Fibroblast of the aortic adventitia (primary cell): ENCODE measurements at regions not wholly inside any gene's neighbourhood (a gene's known extent, or its start where the extent isn't known, plus 50 kb on each side); places are given as distances from the start of the nearest gene placed in this dataset.

Experiments used
- DNase-seq: peaks from one replicate; pipeline ENCODE4 v3.0.0-alpha.2; 2010; ENCODE audit warnings: low read depth
- H3K4me3 ChIP-seq: 2 replicates; pipeline ENCODE4 v1.5.1; 2011; ENCODE audit warnings: low read depth, mild to moderate bottlenecking, control low read depth, low read length, moderate library complexity
- TF ChIP-seq, protein P1 (sequence below): IDR thresholded peaks from 2 replicates; pipeline ENCODE4 v1.5.1; 2011; ENCODE audit warnings: mild to moderate bottlenecking, low read length, control low read depth, inconsistent platforms; ENCODE audit not compliant: insufficient read depth

DNA sequence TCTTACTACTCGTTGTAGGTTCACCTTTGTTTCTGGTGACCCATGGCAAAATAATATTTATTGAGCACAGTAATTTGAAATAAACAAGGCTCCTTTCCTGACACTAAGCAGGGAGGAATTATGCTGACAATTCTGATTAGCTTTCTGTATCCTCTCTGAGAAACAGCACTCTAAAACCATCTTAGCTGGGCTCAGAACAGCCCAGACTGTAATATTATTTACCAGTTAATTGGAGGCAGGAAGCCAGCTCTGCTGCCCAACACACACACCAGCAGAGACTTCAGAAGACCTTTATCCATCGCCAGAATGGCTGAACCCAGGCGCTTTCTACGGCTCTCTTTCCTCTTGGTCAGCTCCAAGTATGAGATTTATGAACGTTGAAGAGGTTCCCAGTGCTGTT lies 77.6 kb upstream of the FMN2 start:
- H3K4me3 ChIP-seq = no peak overlapping the region
- no peak for DNase-seq
- TF ChIP-seq, protein P1, sequence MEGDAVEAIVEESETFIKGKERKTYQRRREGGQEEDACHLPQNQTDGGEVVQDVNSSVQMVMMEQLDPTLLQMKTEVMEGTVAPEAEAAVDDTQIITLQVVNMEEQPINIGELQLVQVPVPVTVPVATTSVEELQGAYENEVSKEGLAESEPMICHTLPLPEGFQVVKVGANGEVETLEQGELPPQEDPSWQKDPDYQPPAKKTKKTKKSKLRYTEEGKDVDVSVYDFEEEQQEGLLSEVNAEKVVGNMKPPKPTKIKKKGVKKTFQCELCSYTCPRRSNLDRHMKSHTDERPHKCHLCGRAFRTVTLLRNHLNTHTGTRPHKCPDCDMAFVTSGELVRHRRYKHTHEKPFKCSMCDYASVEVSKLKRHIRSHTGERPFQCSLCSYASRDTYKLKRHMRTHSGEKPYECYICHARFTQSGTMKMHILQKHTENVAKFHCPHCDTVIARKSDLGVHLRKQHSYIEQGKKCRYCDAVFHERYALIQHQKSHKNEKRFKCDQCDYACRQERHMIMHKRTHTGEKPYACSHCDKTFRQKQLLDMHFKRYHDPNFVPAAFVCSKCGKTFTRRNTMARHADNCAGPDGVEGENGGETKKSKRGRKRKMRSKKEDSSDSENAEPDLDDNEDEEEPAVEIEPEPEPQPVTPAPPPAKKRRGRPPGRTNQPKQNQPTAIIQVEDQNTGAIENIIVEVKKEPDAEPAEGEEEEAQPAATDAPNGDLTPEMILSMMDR = no peak

DNA sequence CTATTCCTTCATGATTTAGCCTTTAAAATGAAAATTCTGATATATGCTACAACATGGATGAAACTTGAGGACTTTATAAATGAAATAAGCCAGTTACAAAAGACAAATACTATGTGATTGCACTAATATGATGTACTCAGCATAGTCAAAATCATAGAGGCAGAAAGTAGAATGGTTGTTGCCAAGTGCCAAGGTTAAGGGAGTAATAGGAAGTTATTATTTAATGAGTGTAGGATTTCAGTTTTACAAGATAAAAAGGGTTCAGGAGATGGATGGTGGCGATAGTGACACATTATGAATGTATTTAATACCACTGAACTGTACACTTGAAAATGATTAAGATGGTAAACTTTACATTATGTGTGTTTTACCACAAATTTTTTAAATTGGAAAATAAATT lies 73.1 kb upstream of the FMN2 start:
- TF ChIP-seq, protein P1 = no peak
- no peak overlapping the region for H3K4me3 ChIP-seq
- no peak for DNase-seq

DNA sequence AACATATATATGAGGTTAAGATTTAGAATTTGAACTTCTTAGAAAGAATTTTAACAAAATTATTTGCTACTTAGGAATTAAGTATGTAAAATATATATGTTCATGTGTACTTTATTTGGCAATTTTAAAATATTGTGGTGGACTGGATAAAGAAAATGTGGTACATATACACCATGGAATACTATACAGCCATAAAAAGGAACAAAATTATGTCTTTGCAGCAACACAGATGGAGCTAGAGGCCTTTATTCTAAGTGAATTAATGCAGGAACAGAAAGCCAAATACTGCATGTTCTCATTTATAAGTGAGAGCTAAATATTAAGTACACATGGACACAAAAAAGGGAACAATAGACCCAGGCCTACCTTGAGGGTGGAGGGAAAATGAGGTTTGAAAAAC lies 72.2 kb upstream of the FMN2 start:
- H3K4me3 ChIP-seq = no peak overlapping the region
- TF ChIP-seq, protein P1 = no peak
- DNase-seq = no peak

DNA sequence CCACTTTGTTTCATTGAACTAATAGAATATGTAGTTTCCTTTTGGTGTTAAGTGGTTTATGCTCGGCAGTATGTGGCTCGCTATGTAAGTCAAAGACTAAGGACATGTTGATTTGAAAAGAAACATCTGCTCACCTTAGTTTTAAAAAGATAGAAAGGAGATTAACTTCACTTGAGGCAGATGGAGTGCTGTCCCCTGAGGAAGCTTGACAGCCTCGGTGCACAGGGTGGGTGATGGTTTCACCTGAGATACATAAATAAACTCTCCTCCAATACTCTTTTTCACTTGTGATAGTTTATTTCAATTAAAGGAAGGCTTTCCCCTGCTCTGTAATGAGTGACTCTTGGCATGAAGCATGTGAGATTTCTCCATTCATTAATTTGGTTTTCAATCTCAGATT lies 70.8 kb upstream of the FMN2 start:
- H3K4me3 ChIP-seq = no peak overlapping the region
- no peak for DNase-seq
- TF ChIP-seq, protein P1 = no peak

DNA sequence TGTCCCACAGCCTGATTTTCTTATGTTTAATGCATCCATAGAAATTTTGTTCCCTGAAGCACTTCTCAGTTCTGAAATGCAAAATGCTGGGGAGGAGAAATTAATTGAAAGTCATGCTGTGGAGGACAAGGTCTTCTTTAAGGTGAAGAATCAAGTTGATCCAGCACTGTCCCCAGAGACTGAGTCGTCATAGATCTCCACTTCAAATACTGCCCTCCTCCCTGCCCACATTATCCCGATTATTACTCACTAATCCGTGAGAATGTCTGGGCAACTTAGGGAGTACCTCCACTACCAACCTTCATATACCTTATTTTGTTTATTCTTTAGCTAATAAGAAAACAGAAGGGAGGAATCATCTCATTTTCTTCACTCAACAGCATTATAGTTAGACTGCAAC lies 70.0 kb upstream of the FMN2 start:
- DNase-seq = no peak
- TF ChIP-seq, protein P1 = no peak

DNA sequence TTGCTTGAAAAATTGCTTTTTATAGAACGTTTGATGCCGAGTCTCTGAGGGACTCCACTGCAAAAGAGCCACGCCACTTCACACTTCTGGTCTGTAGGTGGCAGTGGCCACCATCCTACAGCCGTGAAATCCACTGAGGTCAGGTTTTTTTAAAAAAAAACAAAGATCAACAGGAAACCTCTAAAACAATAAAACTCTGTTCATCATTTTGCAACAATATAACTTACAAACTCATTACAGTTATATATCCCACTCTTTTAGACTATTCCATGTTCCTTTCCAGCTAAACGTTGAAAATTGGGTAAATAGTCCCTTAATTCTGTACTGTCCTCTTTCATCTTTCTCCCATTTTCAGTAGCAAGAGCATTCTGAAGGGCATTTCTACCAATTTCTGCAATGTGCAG lies 64.6 kb upstream of the FMN2 start:
- H3K4me3 ChIP-seq = no peak overlapping the region
- DNase-seq = peak; percentile 71
- TF ChIP-seq, protein P1 = peak; percentile 99

More for the DNA sequence above, 70.0 kb upstream of the FMN2 start:
- no peak overlapping the region for H3K4me3 ChIP-seq

DNA sequence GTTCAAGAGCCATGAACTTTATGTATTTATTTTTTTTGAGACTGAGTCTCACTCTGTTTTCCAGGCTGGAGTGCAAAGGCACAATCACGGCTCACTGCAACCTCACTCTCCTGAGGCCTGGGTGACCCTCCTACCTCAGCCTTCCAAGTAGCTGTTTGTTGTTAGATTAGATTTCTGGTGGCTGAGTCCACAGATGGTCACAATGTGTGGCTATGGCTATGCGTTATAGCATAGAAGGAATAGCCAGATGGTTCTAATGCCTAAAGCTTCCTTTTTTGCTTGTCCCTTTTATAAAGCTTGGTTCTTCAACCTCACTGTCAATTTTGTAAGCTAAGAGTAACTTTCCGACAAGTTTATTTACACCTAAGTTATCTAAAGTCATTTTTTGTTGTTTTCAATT lies 62.3 kb upstream of the FMN2 start:
- H3K4me3 ChIP-seq = no peak overlapping the region
- peak; percentile 7 for DNase-seq
- TF ChIP-seq, protein P1 = no peak
